MM.1S (cell line): ENCODE measurements at regions not wholly inside any gene's neighbourhood (a gene's known extent, or its start where the extent isn't known, plus 50 kb on each side); places are given as distances from the start of the nearest gene placed in this dataset.

Experiments
- DNase-seq: peaks from one replicate; pipeline ENCODE4 v3.0.0-alpha.2; 2015
- H2AFZ ChIP-seq: fragments of 300-600 bp; sonication (generic); 2 replicates; pipeline ENCODE4 v1.6.0; 2016; ENCODE audit warnings: antibody characterized with exemption, low read length
- H3F3A ChIP-seq: fragments of 300-600 bp; sonication (generic); 2 replicates; pipeline ENCODE4 v1.6.1; 2016; ENCODE audit warnings: mild to moderate bottlenecking, antibody characterized with exemption, low read length, moderate library complexity, mixed read lengths; ENCODE audit not compliant: insufficient read depth
- H3K27ac ChIP-seq: fragments of 300-600 bp; sonication (generic); 2 replicates; pipeline ENCODE4 v1.5.1; 2016; ENCODE audit warnings: mild to moderate bottlenecking, low read length
- H3K27me3 ChIP-seq: fragments of 300-600 bp; sonication (generic); replicated peaks from 2 replicates; pipeline ENCODE4 v1.6.0; 2016; ENCODE audit warnings: low read length; ENCODE audit not compliant: insufficient read depth
- H3K36me3 ChIP-seq: fragments of 300-600 bp; sonication (generic); replicated peaks from 2 replicates; pipeline ENCODE4 v1.6.1; 2016; ENCODE audit warnings: mild to moderate bottlenecking, low read length, mixed read lengths; ENCODE audit not compliant: insufficient read depth
- H3K4me1 ChIP-seq: fragments of 300-600 bp; sonication (generic); 2 replicates; pipeline ENCODE4 v1.6.1; 2016; ENCODE audit warnings: low read length, mixed read lengths
- H3K4me2 ChIP-seq: fragments of 300-600 bp; sonication (generic); 2 replicates; pipeline ENCODE4 v1.6.0; 2016; ENCODE audit warnings: low read depth, low read length
- H3K4me3 ChIP-seq: fragments of 300-600 bp; sonication (generic); 2 replicates; pipeline ENCODE4 v1.5.1; 2016; ENCODE audit warnings: low read length, mixed read lengths
- H3K79me2 ChIP-seq: fragments of 300-600 bp; sonication (generic); 2 replicates; pipeline ENCODE4 v1.6.1; 2016; ENCODE audit warnings: mixed run types, low read length, mixed read lengths
- H3K9ac ChIP-seq: fragments of 300-600 bp; sonication (generic); 2 replicates; pipeline ENCODE4 v1.6.1; 2016; ENCODE audit warnings: low read length, mixed read lengths
- H3K9me2 ChIP-seq: fragments of 300-600 bp; sonication (generic); replicated peaks from 2 replicates; pipeline ENCODE4 v1.6.1; 2016; ENCODE audit warnings: mild to moderate bottlenecking, low read length, mixed read lengths; ENCODE audit not compliant: insufficient read depth
- H3K9me3 ChIP-seq: fragments of 300-600 bp; sonication (generic); replicated peaks from 2 replicates; pipeline ENCODE4 v1.6.1; 2016; ENCODE audit warnings: mild to moderate bottlenecking, low read length, mixed read lengths; ENCODE audit not compliant: insufficient read depth
- H4K20me1 ChIP-seq: fragments of 300-600 bp; sonication (generic); 2 replicates; pipeline ENCODE4 v1.6.1; 2016; ENCODE audit warnings: mild to moderate bottlenecking, low read length, moderate library complexity, mixed read lengths; ENCODE audit not compliant: insufficient read depth
- EZH2 ChIP-seq: fragments of 300-600 bp; sonication (generic); optimal IDR thresholded peaks from 2 replicates; pipeline ENCODE3; 2017; ENCODE audit warnings: low read depth, mild to moderate bottlenecking, antibody characterized with exemption, low read length, mixed read lengths
- EZH2phosphoT487 ChIP-seq: fragments of 300-600 bp; sonication (generic); IDR thresholded peaks from 2 replicates; pipeline ENCODE4 v1.6.1; 2018; ENCODE audit warnings: antibody characterized with exemption, low read length
- TF ChIP-seq, protein P1 (sequence below): fragments of 300-600 bp; sonication (generic); IDR thresholded peaks from 2 replicates; pipeline ENCODE4 v1.5.1; 2016; ENCODE audit warnings: antibody characterized with exemption, low read length, mixed read lengths

DNA sequence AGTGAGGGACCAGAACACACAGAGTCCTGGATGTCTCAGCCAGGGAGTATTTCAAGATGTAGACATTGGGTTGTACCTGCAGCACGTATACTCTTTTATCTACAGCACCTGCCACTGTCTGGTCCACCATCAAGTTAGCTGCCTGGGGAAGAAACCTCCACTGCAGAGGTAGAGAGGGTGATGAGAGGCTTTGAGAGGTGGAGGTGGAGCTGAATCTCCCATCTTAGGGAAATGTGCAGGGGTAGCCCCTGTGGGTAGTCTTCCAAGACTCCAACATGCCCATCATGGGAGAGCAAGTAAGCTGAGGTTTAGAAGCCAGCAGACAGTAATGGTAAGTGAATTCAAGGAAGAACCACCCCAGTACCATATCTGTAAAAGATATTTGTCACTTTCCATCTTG, 93.3 kb upstream of the CELF4 start:
- Histone ChIP-seq H3K27ac (no peak overlapping the region), H3K36me3 (no peaks in the 10 kb centered on the region), H3K9me3 (no peaks in the 10 kb centered on the region), H2AFZ (no peak overlapping the region), H3K4me2 (no peak overlapping the region), H3K4me1 (no peaks in the 10 kb centered on the region), H3K9ac (no peak overlapping the region), H3K79me2 (no peaks in the 10 kb centered on the region), H3F3A (no peaks in the 10 kb centered on the region), H3K9me2 (no peaks in the 10 kb centered on the region), H4K20me1 (no peaks in the 10 kb centered on the region), H3K27me3 (no peaks in the 10 kb centered on the region), H3K4me3 (no peak overlapping the region)
- TF ChIP-seq, protein P1, sequence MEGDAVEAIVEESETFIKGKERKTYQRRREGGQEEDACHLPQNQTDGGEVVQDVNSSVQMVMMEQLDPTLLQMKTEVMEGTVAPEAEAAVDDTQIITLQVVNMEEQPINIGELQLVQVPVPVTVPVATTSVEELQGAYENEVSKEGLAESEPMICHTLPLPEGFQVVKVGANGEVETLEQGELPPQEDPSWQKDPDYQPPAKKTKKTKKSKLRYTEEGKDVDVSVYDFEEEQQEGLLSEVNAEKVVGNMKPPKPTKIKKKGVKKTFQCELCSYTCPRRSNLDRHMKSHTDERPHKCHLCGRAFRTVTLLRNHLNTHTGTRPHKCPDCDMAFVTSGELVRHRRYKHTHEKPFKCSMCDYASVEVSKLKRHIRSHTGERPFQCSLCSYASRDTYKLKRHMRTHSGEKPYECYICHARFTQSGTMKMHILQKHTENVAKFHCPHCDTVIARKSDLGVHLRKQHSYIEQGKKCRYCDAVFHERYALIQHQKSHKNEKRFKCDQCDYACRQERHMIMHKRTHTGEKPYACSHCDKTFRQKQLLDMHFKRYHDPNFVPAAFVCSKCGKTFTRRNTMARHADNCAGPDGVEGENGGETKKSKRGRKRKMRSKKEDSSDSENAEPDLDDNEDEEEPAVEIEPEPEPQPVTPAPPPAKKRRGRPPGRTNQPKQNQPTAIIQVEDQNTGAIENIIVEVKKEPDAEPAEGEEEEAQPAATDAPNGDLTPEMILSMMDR, result no peak
- no peak for TF ChIP-seq EZH2
- TF ChIP-seq EZH2phosphoT487, result no peak
- DNase-seq, result no peak

DNA sequence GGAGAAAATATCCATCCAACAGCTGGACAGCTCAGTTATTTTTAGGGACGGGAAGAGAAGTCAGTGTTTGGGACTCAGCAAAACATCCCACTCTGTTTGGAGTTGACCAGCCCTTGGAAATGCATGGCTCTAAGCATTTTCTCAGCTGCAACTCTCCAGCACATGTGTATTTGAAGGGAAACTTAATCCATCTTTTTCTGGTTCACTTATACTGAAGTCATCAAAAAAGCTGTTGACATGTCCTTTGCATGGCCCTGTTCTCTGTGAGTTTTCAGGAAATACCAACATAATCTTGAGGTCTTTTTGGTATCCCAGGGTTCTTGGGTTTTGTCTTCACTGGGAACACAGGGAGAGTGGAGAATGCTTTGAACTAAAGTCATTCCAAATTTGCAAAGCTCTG, 91.9 kb upstream of the CELF4 start:
- H3K27me3 ChIP-seq, result no peaks in the 10 kb centered on the region
- no peak overlapping the region for H3K4me2 ChIP-seq
- TF ChIP-seq EZH2phosphoT487 (no peak), EZH2 (no peak)
- TF ChIP-seq, protein P1, result no peak

DNA sequence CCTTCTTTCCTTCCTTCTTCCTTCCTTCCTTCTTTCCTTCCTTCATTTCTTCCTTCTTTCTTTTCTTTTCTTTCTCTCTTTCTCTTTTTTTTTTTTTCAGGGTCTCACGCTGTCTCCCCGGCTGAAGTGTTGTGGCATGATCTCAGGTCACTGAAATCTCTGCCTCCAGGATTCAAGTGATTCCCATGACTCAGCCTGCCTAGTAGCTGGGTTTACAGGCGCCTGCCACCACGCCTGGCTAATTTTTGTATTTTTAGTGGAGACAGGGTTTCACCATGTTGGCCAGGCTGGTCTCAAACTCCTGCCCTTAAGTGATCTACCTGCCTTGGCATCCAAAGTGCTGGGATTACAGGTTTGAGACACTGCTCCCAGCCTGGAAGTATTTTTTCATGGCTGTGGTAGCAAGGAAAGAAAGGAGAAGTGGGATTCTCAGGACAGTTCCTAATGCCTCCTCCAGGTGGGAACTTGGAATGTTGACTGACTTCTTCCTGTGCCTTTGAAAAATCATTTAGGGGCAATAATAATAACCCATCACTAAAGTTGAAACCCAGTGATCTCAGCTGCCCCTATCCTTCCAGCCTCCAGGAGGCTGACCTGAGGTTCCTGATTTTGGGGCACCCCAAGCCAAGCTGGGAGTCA, 89.3 kb upstream of the CELF4 start:
- H2AFZ ChIP-seq, result no peak overlapping the region
- no peaks in the 10 kb centered on the region for H3K79me2 ChIP-seq
- no peak for DNase-seq
- H3K27me3 ChIP-seq, result no peaks in the 10 kb centered on the region
- TF ChIP-seq, protein P1, result no peak
- TF ChIP-seq EZH2, result no peak
- no peak for TF ChIP-seq EZH2phosphoT487
- no peak overlapping the region for H3K4me2 ChIP-seq
- no peaks in the 10 kb centered on the region for H3K36me3 ChIP-seq
- H3K4me1 ChIP-seq, result no peaks in the 10 kb centered on the region
- no peak overlapping the region for H3K9ac ChIP-seq
- H3K9me3 ChIP-seq, result no peaks in the 10 kb centered on the region
- no peaks in the 10 kb centered on the region for H3K9me2 ChIP-seq
- no peak overlapping the region for H3K4me3 ChIP-seq
- H4K20me1 ChIP-seq, result no peaks in the 10 kb centered on the region
- no peak overlapping the region for H3K27ac ChIP-seq
- no peaks in the 10 kb centered on the region for H3F3A ChIP-seq

More for the DNA sequence above, 91.9 kb upstream of the CELF4 start:
- Histone ChIP-seq H3K9me2 (no peaks in the 10 kb centered on the region), H3K79me2 (no peaks in the 10 kb centered on the region), H2AFZ (no peak overlapping the region), H3K4me3 (no peak overlapping the region), H3F3A (no peaks in the 10 kb centered on the region), H3K4me1 (no peaks in the 10 kb centered on the region), H3K9ac (no peak overlapping the region), H4K20me1 (no peaks in the 10 kb centered on the region), H3K27ac (no peak overlapping the region), H3K9me3 (no peaks in the 10 kb centered on the region), H3K36me3 (no peaks in the 10 kb centered on the region)
- no peak for DNase-seq
